HG02973 (cell line): ENCODE measurements at regions not wholly inside any gene's neighbourhood (a gene's known extent, or its start where the extent isn't known, plus 50 kb on each side); places are given as distances from the start of the nearest gene placed in this dataset.
"Not testable (repeated sequence)": the region's sequence is repeated elsewhere in the genome, so short reads cannot be mapped to it uniquely, and the experiment has no call there.

ENCODE experiments used
- ATAC-seq: cut with Tn5 transposase; IDR thresholded peaks from one replicate; pipeline ENCODE4 v1.9.1; 2021; ENCODE audit warnings: moderate library complexity; ENCODE audit not compliant: unreplicated experiment

- ATAC-seq = no peak
Measured at GRCh38 chr14:51342226-51342625, 102.2 kb downstream of the TMX1 start.

- no peak for ATAC-seq
Measured at GRCh38 chr14:51351997-51352396, 112.0 kb downstream of the TMX1 start.

- no peak for ATAC-seq
Measured at GRCh38 chr14:51353901-51354300, 113.9 kb downstream of the TMX1 start.

- no peak for ATAC-seq
Measured at GRCh38 chr14:51354846-51355245, 114.8 kb downstream of the TMX1 start.

GRCh38 chr14:51356381-51356780, 116.3 kb downstream of the TMX1 start:
- no peak for ATAC-seq

GRCh38 chr14:51357250-51357649, 117.2 kb downstream of the TMX1 start:
- ATAC-seq = no peak

- ATAC-seq = no peak
Measured at GRCh38 chr14:51360592-51360991, 120.5 kb downstream of the TMX1 start.

- ATAC-seq = no peak
Measured at GRCh38 chr14:51365241-51365965, 125.4 kb downstream of the TMX1 start.

- ATAC-seq = not testable (repeated sequence)
Measured at GRCh38 chr14:51366460-51366859, 126.4 kb downstream of the TMX1 start.

GRCh38 chr14:51366866-51367599, 127.0 kb downstream of the TMX1 start:
- not testable (repeated sequence) for ATAC-seq

- ATAC-seq = no peak
Measured at GRCh38 chr14:51367600-51367931, 127.5 kb downstream of the TMX1 start.

GRCh38 chr14:51368721-51369163, 128.7 kb downstream of the TMX1 start:
- no peak for ATAC-seq

- no peak for ATAC-seq
Measured at GRCh38 chr14:51369814-51370213, 129.8 kb downstream of the TMX1 start.

- no peak for ATAC-seq
Measured at GRCh38 chr14:51370758-51371386, 130.8 kb downstream of the TMX1 start.

GRCh38 chr14:51377186-51377585, 137.1 kb downstream of the TMX1 start:
- not testable (repeated sequence) for ATAC-seq

GRCh38 chr14:51382506-51382905, 142.5 kb downstream of the TMX1 start:
- no peak for ATAC-seq

- no peak for ATAC-seq
Measured at GRCh38 chr14:51386411-51386810, 146.4 kb downstream of the TMX1 start.

- ATAC-seq = no peak
Measured at GRCh38 chr14:51386983-51387735, 147.1 kb downstream of the TMX1 start.

- no peak for ATAC-seq
Measured at GRCh38 chr14:51392416-51392815, 152.4 kb downstream of the TMX1 start.

- no peak for ATAC-seq
Measured at GRCh38 chr14:51394384-51394783, 154.3 kb downstream of the TMX1 start.

GRCh38 chr14:51394804-51395203, 154.8 kb downstream of the TMX1 start:
- no peak for ATAC-seq
